GM12865 (cell line): ENCODE measurements at regions not wholly inside any gene's neighbourhood (a gene's known extent, or its start where the extent isn't known, plus 50 kb on each side); places are given as distances from the start of the nearest gene placed in this dataset.
"Not testable (repeated sequence)": the region's sequence is repeated elsewhere in the genome, so short reads cannot be mapped to it uniquely, and the experiment has no call there.

Source experiments
- DNase-seq: peaks from one replicate; pipeline ENCODE4 v3.0.0; 2010; ENCODE audit warnings: low read depth
- H3K4me3 ChIP-seq: 2 replicates; pipeline ENCODE4 v1.5.1; 2011; ENCODE audit warnings: mild to moderate bottlenecking, low read depth, low read length, control low read depth
- CTCF ChIP-seq: IDR thresholded peaks from 2 replicates; pipeline ENCODE4 v1.5.1; 2011; ENCODE audit warnings: low read length, control low read depth, low read depth, inconsistent platforms; ENCODE audit not compliant: insufficient read depth; ENCODE audit errors: missing control alignments

- no peak for TF ChIP-seq CTCF
- H3K4me3 ChIP-seq: no peak overlapping the region
- DNase-seq: peak; percentile 14
Observed at GRCh38 chr1:143735764-143736461, 235.9 kb downstream of the FAM72C start.

GRCh38 chr1:143734261-143734660 lies 237.5 kb downstream of the FAM72C start:
- DNase-seq, H3K4me3 ChIP-seq: not testable (repeated sequence)

GRCh38 chr1:143730890-143731289 lies 240.9 kb downstream of the FAM72C start:
- not testable (repeated sequence) for H3K4me3 ChIP-seq, DNase-seq

- peak; percentile 46 for DNase-seq
- H3K4me3 ChIP-seq: not testable (repeated sequence)
Observed at GRCh38 chr1:143729449-143730111, 242.2 kb downstream of the FAM72C start.

GRCh38 chr1:143728802-143729448 lies 242.9 kb downstream of the FAM72C start:
- not testable (repeated sequence) for DNase-seq, H3K4me3 ChIP-seq

GRCh38 chr1:143727263-143727662 lies 244.5 kb downstream of the FAM72C start:
- TF ChIP-seq CTCF: no peak
- DNase-seq: no peak
- no peak overlapping the region for H3K4me3 ChIP-seq

GRCh38 chr1:143721024-143721373 lies 250.8 kb downstream of the FAM72C start:
- H3K4me3 ChIP-seq: no peak overlapping the region
- TF ChIP-seq CTCF: no peak
- no peak for DNase-seq

- H3K4me3 ChIP-seq: no peak overlapping the region
- no peak for DNase-seq
- TF ChIP-seq CTCF: no peak
Observed at GRCh38 chr1:143720087-143721023, 251.4 kb downstream of the FAM72C start.
